H9 (cell line): ENCODE measurements at regions not wholly inside any gene's neighbourhood (a gene's known extent, or its start where the extent isn't known, plus 50 kb on each side); places are given as distances from the start of the nearest gene placed in this dataset.

Source experiments
- DNase-seq: peaks from one replicate; pipeline ENCODE4 v3.0.0-alpha.2; 2017
- H2AFZ ChIP-seq: one replicate; pipeline ENCODE4 v1.6.1; 2013; ENCODE audit warnings: mild to moderate bottlenecking, low read length, control low read depth, moderate library complexity
- H2AK5ac ChIP-seq: 2 replicates; pipeline ENCODE4 v1.6.1; 2013; ENCODE audit warnings: low read length, control low read depth, mixed read lengths; ENCODE audit not compliant: insufficient read length
- H2BK120ac ChIP-seq: one replicate; pipeline ENCODE4 v1.6.1; 2013; ENCODE audit warnings: low read depth, mild to moderate bottlenecking, low read length, control low read depth, inconsistent platforms; ENCODE audit not compliant: poor library complexity, severe bottlenecking
- H2BK12ac ChIP-seq: 2 replicates; pipeline ENCODE4 v1.6.1; 2013; ENCODE audit warnings: low read length, control low read depth, mixed read lengths, low read depth; ENCODE audit not compliant: insufficient read length
- H2BK15ac ChIP-seq: 2 replicates; pipeline ENCODE4 v1.6.1; 2013; ENCODE audit warnings: low read depth, low read length, control low read depth
- H2BK20ac ChIP-seq: one replicate; pipeline ENCODE4 v1.6.1; 2013; ENCODE audit warnings: low read depth, mild to moderate bottlenecking, low read length, control low read depth, inconsistent platforms; ENCODE audit not compliant: poor library complexity, severe bottlenecking
- H2BK5ac ChIP-seq: 2 replicates; pipeline ENCODE4 v1.6.1; 2013; ENCODE audit warnings: low read length, control low read depth, mixed read lengths; ENCODE audit not compliant: insufficient read length
- H3K14ac ChIP-seq: 2 replicates; pipeline ENCODE4 v1.6.1; 2013; ENCODE audit warnings: low read length, control low read depth; ENCODE audit not compliant: insufficient read depth
- H3K18ac ChIP-seq: 2 replicates; pipeline ENCODE4 v1.6.1; 2013; ENCODE audit warnings: low read depth, mild to moderate bottlenecking, mixed read lengths, low read length, control low read depth; ENCODE audit not compliant: insufficient read length
- H3K23ac ChIP-seq: 2 replicates; pipeline ENCODE4 v1.6.1; 2013; ENCODE audit warnings: low read length, control low read depth, mixed read lengths, low read depth; ENCODE audit not compliant: insufficient read length
- H3K23me2 ChIP-seq: 2 replicates; pipeline ENCODE4 v1.6.1; 2013; ENCODE audit warnings: low read depth, mild to moderate bottlenecking, mixed read lengths, low read length, control low read depth; ENCODE audit not compliant: insufficient read length, poor library complexity, severe bottlenecking
- H3K27ac ChIP-seq: 2 replicates; pipeline ENCODE4 v1.5.1; 2013; ENCODE audit warnings: low read length, control low read depth, mixed read lengths, low read depth; ENCODE audit not compliant: insufficient read length
- H3K27me3 ChIP-seq: 2 replicates; pipeline ENCODE4 v1.6.1; 2013; ENCODE audit warnings: low read length, control low read depth, inconsistent platforms; ENCODE audit not compliant: insufficient read depth
- H3K4ac ChIP-seq: 2 replicates; pipeline ENCODE4 v1.6.1; 2013; ENCODE audit warnings: low read depth, mild to moderate bottlenecking, control low read depth, inconsistent platforms, low read length, moderate library complexity
- H3K4me1 ChIP-seq: 2 replicates; pipeline ENCODE4 v1.6.1; 2013; ENCODE audit warnings: low read length, control low read depth, inconsistent platforms; ENCODE audit not compliant: insufficient read depth
- H3K4me2 ChIP-seq: 2 replicates; pipeline ENCODE4 v1.6.1; 2013; ENCODE audit warnings: low read length, control low read depth, mixed read lengths; ENCODE audit not compliant: insufficient read length, insufficient read depth
- H3K56ac ChIP-seq: 2 replicates; pipeline ENCODE4 v1.6.1; 2013; ENCODE audit warnings: low read depth, mild to moderate bottlenecking, mixed read lengths, low read length, control low read depth; ENCODE audit not compliant: insufficient read length
- H3K79me1 ChIP-seq: 2 replicates; pipeline ENCODE4 v1.6.1; 2013; ENCODE audit warnings: low read depth, mild to moderate bottlenecking, moderate library complexity, low read length, control low read depth, inconsistent platforms; ENCODE audit not compliant: insufficient read depth, poor library complexity, severe bottlenecking
- H3K79me2 ChIP-seq: 2 replicates; pipeline ENCODE4 v1.6.1; 2013; ENCODE audit warnings: low read length, control low read depth, inconsistent platforms; ENCODE audit not compliant: insufficient read depth
- H3K9ac ChIP-seq: 2 replicates; pipeline ENCODE4 v1.6.1; 2013; ENCODE audit warnings: low read length, control low read depth, mixed read lengths; ENCODE audit not compliant: insufficient read length; ENCODE audit errors: extremely low read depth
- H3K9me3 ChIP-seq: one replicate; pipeline ENCODE4 v1.6.1; 2013; ENCODE audit warnings: low read depth, low read length, inconsistent platforms; ENCODE audit not compliant: control insufficient read depth
- H3T11ph ChIP-seq: one replicate; pipeline ENCODE4 v1.6.1; 2013; ENCODE audit warnings: mild to moderate bottlenecking, low read length, control low read depth, inconsistent platforms
- H4K20me1 ChIP-seq: one replicate; pipeline ENCODE4 v1.6.1; 2013; ENCODE audit not compliant: control insufficient read depth, insufficient read length, insufficient read depth
- H4K5ac ChIP-seq: 2 replicates; pipeline ENCODE4 v1.6.1; 2013; ENCODE audit warnings: low read depth, mild to moderate bottlenecking, mixed read lengths, low read length, control low read depth; ENCODE audit not compliant: insufficient read length
- H4K8ac ChIP-seq: replicated peaks from 2 replicates; pipeline ENCODE4 v1.6.1; 2013; ENCODE audit warnings: low read length, control low read depth, mixed read lengths, low read depth; ENCODE audit not compliant: insufficient read length
- H4K91ac ChIP-seq: 2 replicates; pipeline ENCODE4 v1.6.1; 2013; ENCODE audit warnings: low read depth, mild to moderate bottlenecking, moderate library complexity, mixed read lengths, low read length, control low read depth; ENCODE audit not compliant: insufficient read length
- H3K27ac Mint-ChIP-seq, 3 experiments: 2 replicates in 2 of 3; 3 replicates in 1 of 3; pipeline ENCODE4 v1.8.0; 2020 to 2021; ENCODE audit warnings: mixed read lengths in 3 of 3, mild to moderate bottlenecking in 1 of 3, moderate library complexity in 1 of 3
- H3K27me3 Mint-ChIP-seq: 2 replicates; pipeline ENCODE4 v1.8.0; 2021; ENCODE audit warnings: low read depth, mild to moderate bottlenecking, moderate library complexity, mixed read lengths
- H3K36me3 Mint-ChIP-seq, 3 experiments: 2 replicates in 2 of 3; 3 replicates in 1 of 3; pipeline ENCODE4 v1.8.0; 2020 to 2021; ENCODE audit warnings: low read depth in 3 of 3, mixed read lengths in 3 of 3; ENCODE audit not compliant: insufficient read depth in 1 of 3
- H3K4me1 Mint-ChIP-seq, 2 experiments: 2 replicates each; pipeline ENCODE4 v1.8.0; 2020; ENCODE audit warnings: mixed read lengths in 2 of 2
- H3K4me3 Mint-ChIP-seq, 2 experiments: 2 replicates in 1 of 2; 3 replicates in 1 of 2; pipeline ENCODE4 v1.8.0; 2020 to 2021; ENCODE audit warnings: mild to moderate bottlenecking in 2 of 2, mixed read lengths in 2 of 2, moderate library complexity in 1 of 2
- H3K9me3 Mint-ChIP-seq, 2 experiments: 2 replicates in 1 of 2; 3 replicates in 1 of 2; pipeline ENCODE4 v1.8.0; 2020; ENCODE audit warnings: mild to moderate bottlenecking in 2 of 2, mixed read lengths in 2 of 2, moderate library complexity in 1 of 2
- WGBS: extraction: QIAGEN DNeasy Blood & Tissue Kit; methylation state at CpG from one replicate; pipeline ENCODE4 v1.1.7; 2013; ENCODE audit warnings: missing lambda C conversion rate, low lambda C conversion rate, mixed read lengths; ENCODE audit not compliant: insufficient read length; ENCODE audit errors: extremely low coverage; 5-methylcytosine and 5-hydroxymethylcytosine counted together
- TF ChIP-seq, protein P1 (sequence below): fragments of 200-600 bp; sonication (generic); conservative IDR thresholded peaks from 3 replicates; pipeline ENCODE4 v1.8.0; 2021; ENCODE audit warnings: antibody characterized with exemption, mild to moderate bottlenecking

DNA sequence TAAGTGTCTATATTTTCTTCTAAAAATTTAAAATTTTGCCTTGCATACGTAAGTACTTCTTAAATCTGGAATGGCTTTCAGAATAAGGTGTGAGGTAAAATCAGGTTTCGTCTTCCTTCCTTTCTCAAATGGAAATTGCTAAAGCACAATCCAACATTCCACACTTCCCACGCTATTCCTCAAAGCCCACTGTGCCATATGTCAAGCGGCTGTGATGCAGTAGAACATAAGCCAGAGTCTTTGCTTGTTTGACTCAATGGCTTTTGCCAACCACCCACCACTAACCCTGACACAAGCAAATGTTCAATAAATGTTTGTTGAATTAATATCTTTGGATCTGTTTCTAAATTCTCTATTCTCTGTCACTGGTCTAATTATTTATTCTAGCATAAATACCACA, 1199.7 kb upstream of the TENM3 start:
- no peak for DNase-seq
- Histone ChIP-seq H2AK5ac (no peak overlapping the region), H3K23ac (no peak overlapping the region), H3T11ph (no peak overlapping the region), H3K4ac (no peak overlapping the region), H3K27ac (no peak overlapping the region), H3K4me2 (no peak overlapping the region), H3K56ac (no peak overlapping the region), H4K20me1 (no peaks in the 10 kb centered on the region), H3K9me3 (no peaks in the 10 kb centered on the region), H3K18ac (no peak overlapping the region), H3K23me2 (no peaks in the 10 kb centered on the region), H4K5ac (no peak overlapping the region), H2AFZ (no peak overlapping the region), H4K8ac (no peak overlapping the region), H2BK12ac (no peak overlapping the region), H3K14ac (no peak overlapping the region), H2BK5ac (no peak overlapping the region), H3K4me1 (no peaks in the 10 kb centered on the region), H3K79me2 (no peaks in the 10 kb centered on the region), H3K9ac (no peak overlapping the region), H3K79me1 (no peaks in the 10 kb centered on the region), H2BK120ac (no peak overlapping the region), H4K91ac (no peak overlapping the region), H2BK15ac (no peak overlapping the region), H2BK20ac (no peak overlapping the region), H3K27me3 (no peaks in the 10 kb centered on the region)
- Mint-ChIP-seq H3K9me3 (peaks cover 2 to 3% of the 10 kb centered on the region in 2 experiments; a peak in 2 of 5 replicates), H3K27ac (no peak overlapping the region), H3K36me3 (no peaks in the 10 kb centered on the region), H3K4me3 (no peak overlapping the region), H3K4me1 (no peaks in the 10 kb centered on the region), H3K27me3 (no peaks in the 10 kb centered on the region)
- TF ChIP-seq, protein P1, sequence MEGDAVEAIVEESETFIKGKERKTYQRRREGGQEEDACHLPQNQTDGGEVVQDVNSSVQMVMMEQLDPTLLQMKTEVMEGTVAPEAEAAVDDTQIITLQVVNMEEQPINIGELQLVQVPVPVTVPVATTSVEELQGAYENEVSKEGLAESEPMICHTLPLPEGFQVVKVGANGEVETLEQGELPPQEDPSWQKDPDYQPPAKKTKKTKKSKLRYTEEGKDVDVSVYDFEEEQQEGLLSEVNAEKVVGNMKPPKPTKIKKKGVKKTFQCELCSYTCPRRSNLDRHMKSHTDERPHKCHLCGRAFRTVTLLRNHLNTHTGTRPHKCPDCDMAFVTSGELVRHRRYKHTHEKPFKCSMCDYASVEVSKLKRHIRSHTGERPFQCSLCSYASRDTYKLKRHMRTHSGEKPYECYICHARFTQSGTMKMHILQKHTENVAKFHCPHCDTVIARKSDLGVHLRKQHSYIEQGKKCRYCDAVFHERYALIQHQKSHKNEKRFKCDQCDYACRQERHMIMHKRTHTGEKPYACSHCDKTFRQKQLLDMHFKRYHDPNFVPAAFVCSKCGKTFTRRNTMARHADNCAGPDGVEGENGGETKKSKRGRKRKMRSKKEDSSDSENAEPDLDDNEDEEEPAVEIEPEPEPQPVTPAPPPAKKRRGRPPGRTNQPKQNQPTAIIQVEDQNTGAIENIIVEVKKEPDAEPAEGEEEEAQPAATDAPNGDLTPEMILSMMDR: no peak
- WGBS: no CpG with 5 or more reads among the region's 4 CpGs
